Ramos (cell line): ENCODE measurements at regions not wholly inside any gene's neighbourhood (a gene's known extent, or its start where the extent isn't known, plus 50 kb on each side); places are given as distances from the start of the nearest gene placed in this dataset.
"Not testable (repeated sequence)": the region's sequence is repeated elsewhere in the genome, so short reads cannot be mapped to it uniquely, and the experiment has no call there.

Experiments
- in situ Hi-C: fragments of 300-500 bp; cut with MboI; formaldehyde crosslinking; loops from one replicate; pipeline ENCODE4 v1.14.3; 2022; ENCODE audit warnings: low sequenced_read_pairs; ENCODE audit not compliant: unreplicated experiment

- in situ Hi-C loops = no loop called here
These were observed 75.7 kb upstream of the ZNF169 start for GRCh38 chr9:94183240-94183999.

GRCh38 chr9:94188246-94188645 is 70.9 kb upstream of the ZNF169 start:
- in situ Hi-C loops = no loop called here

GRCh38 chr9:94191706-94192105 is 67.4 kb upstream of the ZNF169 start:
- in situ Hi-C loops = not testable (repeated sequence)

GRCh38 chr9:94198414-94198813 is 60.7 kb upstream of the ZNF169 start:
- in situ Hi-C loops = no loop called here

- in situ Hi-C loops = no loop called here
These were observed 59.3 kb upstream of the ZNF169 start for GRCh38 chr9:94199776-94200175.

- in situ Hi-C loops = no loop called here
These were observed 54.9 kb upstream of the ZNF169 start for GRCh38 chr9:94204174-94204573.

- in situ Hi-C loops = loop anchor here (5.0 kb wide), 1 partner anchor 135 kb away; no protein-coding TSS in a partner anchor
These were observed 51.3 kb upstream of the ZNF169 start for GRCh38 chr9:94207781-94208180.
